ENCODE measurements at regions not wholly inside any gene's neighbourhood (a gene's known extent, or its start where the extent isn't known, plus 50 kb on each side); places are given as distances from the start of the nearest gene placed in this dataset.

GRCh38 chr22:27122574-27122973 lies 465.2 kb downstream of the MIAT start:
- no peak for DNase-seq (ENCODE audit: low spot score)

GRCh38 chr22:27123880-27124279 lies 466.5 kb downstream of the MIAT start:
- no peak for DNase-seq (ENCODE audit: low spot score)

- peak; percentile 35 for DNase-seq (ENCODE audit: low spot score)
Observed at GRCh38 chr22:27124351-27124966, 467.1 kb downstream of the MIAT start.

GRCh38 chr22:27125539-27125938 lies 468.2 kb downstream of the MIAT start:
- DNase-seq (ENCODE audit: low spot score) = no peak

DNA sequence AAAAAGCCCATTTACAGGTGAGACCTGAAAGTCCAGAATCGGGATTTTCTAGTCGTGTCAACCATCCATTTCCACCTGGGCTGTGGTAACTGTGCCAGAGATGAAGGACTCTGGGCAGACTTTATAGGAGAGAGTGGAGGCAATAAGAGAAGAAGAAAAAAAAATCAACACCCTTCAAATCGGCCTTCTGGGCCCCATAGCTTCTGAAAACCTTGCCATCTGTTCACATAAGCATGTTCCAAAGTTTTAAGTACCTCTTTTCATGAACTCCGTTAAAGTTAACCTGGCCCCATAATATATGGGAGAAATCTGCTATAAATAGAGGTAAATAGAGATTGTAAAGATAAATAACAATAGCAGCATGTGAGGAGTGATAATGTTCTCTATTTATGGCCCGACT lies 470.5 kb downstream of the MIAT start:
- DNase-seq (ENCODE audit: low spot score) = no peak

GRCh38 chr22:27128461-27129085 lies 471.2 kb downstream of the MIAT start:
- peak; percentile 39 for DNase-seq (ENCODE audit: low spot score)

- DNase-seq (ENCODE audit: low spot score) = no peak
Observed at GRCh38 chr22:27129266-27129665, 471.9 kb downstream of the MIAT start.

- DNase-seq (ENCODE audit: low spot score) = no peak
Observed at GRCh38 chr22:27130906-27131305, 473.5 kb downstream of the MIAT start.

DNA sequence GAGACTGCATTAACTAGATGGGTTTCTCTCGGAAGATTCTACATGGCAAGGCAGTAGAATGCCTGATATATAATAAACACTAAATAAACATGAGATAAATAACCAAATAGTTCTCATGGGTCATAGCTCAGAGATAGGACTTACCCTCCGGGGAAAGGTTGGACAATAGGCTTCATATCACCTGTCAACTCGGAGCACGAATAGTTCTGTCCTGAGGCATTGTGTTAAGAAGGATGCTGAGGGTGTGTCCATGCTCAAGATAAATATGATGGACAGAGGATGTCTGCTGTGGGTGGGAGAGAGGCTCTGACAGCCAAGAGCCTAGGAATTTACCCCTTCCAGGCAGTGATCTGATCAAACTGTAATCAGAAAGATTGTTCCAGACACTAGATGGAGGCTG lies 474.0 kb downstream of the MIAT start:
- no peak for DNase-seq (ENCODE audit: low spot score)

- DNase-seq (ENCODE audit: low spot score) = no peak
Observed at GRCh38 chr22:27132400-27132799, 475.0 kb downstream of the MIAT start.

GRCh38 chr22:27133019-27133431 lies 475.6 kb downstream of the MIAT start:
- no peak for DNase-seq (ENCODE audit: low spot score)

- no peak for DNase-seq (ENCODE audit: low spot score)
Observed at GRCh38 chr22:27133681-27134314, 476.4 kb downstream of the MIAT start.

DNA sequence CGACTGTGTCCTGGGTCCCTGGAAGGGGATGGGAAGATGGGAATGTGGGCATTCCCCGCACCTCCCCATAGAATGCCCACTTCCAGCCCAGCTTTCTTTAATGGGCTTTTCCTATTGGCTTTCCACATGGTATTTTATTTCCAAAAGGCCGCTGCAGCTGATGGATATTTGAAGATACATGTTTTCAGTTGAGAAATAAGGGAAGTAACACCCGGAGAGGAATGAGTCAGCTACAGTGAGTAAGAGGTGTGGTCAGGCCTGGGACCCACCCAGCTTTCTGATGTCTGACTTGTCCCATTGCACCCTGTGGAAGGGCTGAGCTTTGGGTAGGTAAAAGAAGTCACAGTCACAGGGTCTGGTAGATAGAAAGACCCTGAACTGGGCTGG lies 476.9 kb downstream of the MIAT start:
- DNase-seq (ENCODE audit: low spot score) = no peak

- no peak for DNase-seq (ENCODE audit: low spot score)
Observed at GRCh38 chr22:27135031-27135981, 477.9 kb downstream of the MIAT start.

DNA sequence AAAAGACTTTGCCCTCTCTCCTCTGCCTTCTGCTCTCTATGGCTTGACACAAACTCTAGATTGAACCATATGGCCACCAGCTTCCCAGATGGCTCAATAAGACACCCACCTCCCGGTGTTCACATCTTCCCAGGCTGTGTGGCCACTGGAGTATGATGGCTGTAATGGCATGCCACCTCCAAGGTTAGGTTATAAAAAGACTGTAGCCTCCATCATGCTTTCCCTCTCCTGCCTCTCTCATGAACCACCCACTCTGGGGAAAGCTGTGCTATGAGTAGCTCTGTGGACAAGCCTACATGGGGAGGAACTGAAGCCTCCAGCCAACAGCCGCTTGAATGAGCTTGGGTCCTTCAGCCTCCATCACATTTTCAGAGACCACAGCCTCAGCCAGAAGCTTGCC lies 479.2 kb downstream of the MIAT start:
- no peak for DNase-seq (ENCODE audit: low spot score)

- no peak for DNase-seq (ENCODE audit: low spot score)
Observed at GRCh38 chr22:27137871-27138337, 480.5 kb downstream of the MIAT start.

GRCh38 chr22:27138471-27138870 lies 481.1 kb downstream of the MIAT start:
- no peak for DNase-seq (ENCODE audit: low spot score)

DNA sequence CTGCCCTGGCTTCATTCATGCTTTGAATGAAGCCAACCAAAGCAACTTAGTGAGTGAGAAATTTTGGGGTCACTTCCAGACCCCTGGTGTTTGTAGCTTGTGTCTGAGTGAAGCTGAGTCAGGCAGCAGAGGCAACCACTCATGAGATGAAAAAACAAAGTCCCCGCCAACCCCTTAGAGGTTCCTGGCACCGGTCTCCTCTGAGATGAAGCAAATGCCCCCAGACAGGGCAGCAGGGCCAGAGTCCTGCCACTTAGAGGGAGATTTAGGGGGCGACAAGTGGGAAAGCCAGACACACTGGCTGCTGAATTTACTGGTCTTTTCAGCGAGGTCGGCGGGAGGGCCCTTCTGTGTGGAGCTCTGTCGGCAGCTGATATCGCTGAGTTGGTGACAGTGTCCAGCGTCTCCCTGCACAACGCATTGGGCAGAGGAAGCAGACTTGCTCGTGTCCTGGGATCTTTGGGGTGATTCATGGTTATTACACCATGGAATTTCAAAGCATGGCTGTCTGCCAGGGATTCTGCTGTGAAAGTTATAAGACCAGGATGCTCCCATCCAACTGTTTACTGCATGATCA lies 482.6 kb downstream of the MIAT start:
- DNase-seq (ENCODE audit: low spot score) = no peak

DNA sequence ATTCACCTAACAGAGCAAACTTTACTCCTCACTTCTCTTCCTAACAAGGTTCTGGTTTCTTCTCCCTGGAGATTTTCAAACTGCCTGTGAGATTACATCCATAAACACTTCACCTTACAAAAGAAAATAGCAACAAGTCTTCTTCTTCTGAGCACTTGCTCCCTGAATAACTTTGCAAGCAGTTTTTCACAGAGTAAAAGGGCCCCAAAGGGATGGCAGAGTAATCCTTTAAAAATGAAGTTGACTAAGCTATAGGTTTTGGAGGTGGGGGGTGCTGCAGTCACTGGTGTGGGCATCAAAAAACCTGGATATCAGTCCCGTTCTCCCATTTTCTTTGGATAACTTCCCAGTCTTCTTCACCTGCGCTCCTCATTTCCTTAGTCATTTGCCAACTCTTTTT lies 484.9 kb downstream of the MIAT start:
- DNase-seq (ENCODE audit: low spot score) = no peak

GRCh38 chr22:27144321-27144720 lies 486.9 kb downstream of the MIAT start:
- DNase-seq (ENCODE audit: low spot score) = no peak

DNA sequence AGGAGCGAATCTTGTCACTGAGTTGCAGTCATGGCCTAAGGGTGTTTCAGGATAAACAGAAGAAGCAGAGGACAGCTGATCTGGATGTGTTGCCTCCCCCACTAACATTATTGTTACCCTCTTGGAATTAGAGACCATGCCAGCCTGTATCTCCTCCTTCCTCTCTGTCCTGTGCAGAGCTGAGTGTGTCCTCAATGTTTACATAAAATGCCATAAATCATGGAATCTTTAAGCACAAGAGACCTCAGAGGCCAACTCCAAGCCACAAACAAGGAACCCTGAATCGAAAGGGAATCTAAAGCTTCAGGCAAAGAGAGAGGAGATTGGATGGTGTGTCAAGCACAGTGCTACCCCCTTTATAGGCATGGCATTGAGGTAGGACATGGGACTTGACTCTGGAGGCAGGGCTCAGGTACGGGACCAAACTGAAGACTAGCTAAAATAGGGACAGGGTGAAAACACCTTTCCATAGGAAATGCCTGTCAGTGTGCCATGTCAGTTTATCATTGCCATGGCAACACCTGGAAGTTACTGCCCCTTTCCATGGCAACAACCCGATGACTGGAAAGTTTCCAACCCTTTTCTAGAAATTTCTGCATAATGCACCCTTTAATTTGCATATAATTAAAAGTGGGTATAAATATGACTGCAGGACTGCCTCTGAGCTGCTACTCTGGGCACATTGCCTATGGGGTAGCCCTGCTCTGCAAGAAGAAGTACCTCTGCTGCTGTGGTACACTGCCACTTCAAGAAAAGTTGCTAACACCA lies 489.7 kb downstream of the MIAT start:
- no peak for DNase-seq (ENCODE audit: low spot score)
